ENCODE measurements at regions not wholly inside any gene's neighbourhood (a gene's known extent, or its start where the extent isn't known, plus 50 kb on each side); places are given as distances from the start of the nearest gene placed in this dataset.

- TF ChIP-seq, protein P1, sequence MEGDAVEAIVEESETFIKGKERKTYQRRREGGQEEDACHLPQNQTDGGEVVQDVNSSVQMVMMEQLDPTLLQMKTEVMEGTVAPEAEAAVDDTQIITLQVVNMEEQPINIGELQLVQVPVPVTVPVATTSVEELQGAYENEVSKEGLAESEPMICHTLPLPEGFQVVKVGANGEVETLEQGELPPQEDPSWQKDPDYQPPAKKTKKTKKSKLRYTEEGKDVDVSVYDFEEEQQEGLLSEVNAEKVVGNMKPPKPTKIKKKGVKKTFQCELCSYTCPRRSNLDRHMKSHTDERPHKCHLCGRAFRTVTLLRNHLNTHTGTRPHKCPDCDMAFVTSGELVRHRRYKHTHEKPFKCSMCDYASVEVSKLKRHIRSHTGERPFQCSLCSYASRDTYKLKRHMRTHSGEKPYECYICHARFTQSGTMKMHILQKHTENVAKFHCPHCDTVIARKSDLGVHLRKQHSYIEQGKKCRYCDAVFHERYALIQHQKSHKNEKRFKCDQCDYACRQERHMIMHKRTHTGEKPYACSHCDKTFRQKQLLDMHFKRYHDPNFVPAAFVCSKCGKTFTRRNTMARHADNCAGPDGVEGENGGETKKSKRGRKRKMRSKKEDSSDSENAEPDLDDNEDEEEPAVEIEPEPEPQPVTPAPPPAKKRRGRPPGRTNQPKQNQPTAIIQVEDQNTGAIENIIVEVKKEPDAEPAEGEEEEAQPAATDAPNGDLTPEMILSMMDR (IDR thresholded peaks at IDR 0.05) = no peak
- no peak for TF ChIP-seq POLR2A (IDR thresholded peaks at IDR 0.05)
These were observed 497.1 kb downstream of the SMARCA1 start for GRCh38 chrX:129026202-129026601.

Data from Peyer's patch (tissue), 4 donors.